Calu3 (cell line): ENCODE measurements at regions not wholly inside any gene's neighbourhood (a gene's known extent, or its start where the extent isn't known, plus 50 kb on each side); places are given as distances from the start of the nearest gene placed in this dataset.

Experiments used
- BruUV-seq: library from RNA; stranded (reverse); fragments of 400-500 nt; replicated peaks from 2 replicates; lab custom pipeline; 2021; lab: Mats Ljungman, UMichigan
- CTCF ChIA-PET: fragments of 300-600 bp; sonication (Branson Sonifier 250); formaldehyde crosslinking; loops from one replicate; lab custom pipeline; 2022; ENCODE audit warnings: antibody characterized with exemption; lab: Charles Lee
- DNase-seq: peaks from one replicate; pipeline ENCODE4 v3.0.0; 2022
- H3K27ac Mint-ChIP-seq: one replicate; pipeline ENCODE4 v1.8.0; 2022; ENCODE audit warnings: mixed read lengths; ENCODE audit not compliant: unreplicated experiment
- H3K27me3 Mint-ChIP-seq: one replicate; pipeline ENCODE4 v1.8.0; 2022; ENCODE audit warnings: mixed read lengths; ENCODE audit not compliant: unreplicated experiment
- H3K36me3 Mint-ChIP-seq: one replicate; pipeline ENCODE4 v1.8.0; 2022; ENCODE audit warnings: mild to moderate bottlenecking, moderate library complexity, mixed read lengths; ENCODE audit not compliant: insufficient read depth, unreplicated experiment
- H3K4me1 Mint-ChIP-seq: one replicate; pipeline ENCODE4 v1.8.0; 2022; ENCODE audit warnings: mild to moderate bottlenecking, low read depth, mixed read lengths; ENCODE audit not compliant: unreplicated experiment
- H3K4me3 Mint-ChIP-seq: one replicate; pipeline ENCODE4 v1.8.0; 2022; ENCODE audit warnings: mild to moderate bottlenecking, low read depth, moderate library complexity, mixed read lengths; ENCODE audit not compliant: unreplicated experiment
- H3K9me3 Mint-ChIP-seq: one replicate; pipeline ENCODE4 v1.8.0; 2022; ENCODE audit warnings: low read depth, mixed read lengths; ENCODE audit not compliant: unreplicated experiment
- CTCF ChIP-seq: fragments of 200-600 bp; IDR thresholded peaks from one replicate; pipeline ENCODE4 v1.8.0; 2022; ENCODE audit warnings: antibody characterized with exemption; ENCODE audit not compliant: unreplicated experiment
- intact Hi-C: fragments of 100-400 bp; cut with micrococcal nuclease; formaldehyde crosslinking; loops from one replicate; pipeline ENCODE4 v1.10.0; 2022; ENCODE audit not compliant: unreplicated experiment

- H3K27me3 Mint-ChIP-seq = peaks cover 69% of the 10 kb centered on the region
- H3K9me3 Mint-ChIP-seq = no peaks in the 10 kb centered on the region
- no TSS peak for BruUV-seq
- intact Hi-C loops = no loop called here
- no peak for DNase-seq
- CTCF ChIA-PET = no interaction called here
- H3K4me1 Mint-ChIP-seq = no peaks in the 10 kb centered on the region
- H3K36me3 Mint-ChIP-seq = no peaks in the 10 kb centered on the region
- TF ChIP-seq CTCF = no peak
- H3K4me3 Mint-ChIP-seq = no peak overlapping the region
- no peak overlapping the region for H3K27ac Mint-ChIP-seq
Observed at GRCh38 chr9:107112707-107113243, 170.3 kb upstream of the RAD23B start.

GRCh38 chr9:107118863-107119624 lies 164.0 kb upstream of the RAD23B start:
- CTCF ChIA-PET = no interaction called here
- no peak overlapping the region for H3K4me3 Mint-ChIP-seq
- no TSS peak for BruUV-seq
- H3K27ac Mint-ChIP-seq = no peak overlapping the region
- TF ChIP-seq CTCF = no peak
- H3K36me3 Mint-ChIP-seq = no peaks in the 10 kb centered on the region
- H3K9me3 Mint-ChIP-seq = no peaks in the 10 kb centered on the region
- peaks cover 17% of the 10 kb centered on the region for H3K27me3 Mint-ChIP-seq
- intact Hi-C loops = no loop called here
- H3K4me1 Mint-ChIP-seq = no peaks in the 10 kb centered on the region
- no peak for DNase-seq

GRCh38 chr9:107119735-107120134 lies 163.3 kb upstream of the RAD23B start:
- Mint-ChIP-seq H3K4me1 (no peaks in the 10 kb centered on the region), H3K36me3 (no peaks in the 10 kb centered on the region), H3K27me3 (peaks cover 10% of the 10 kb centered on the region), H3K4me3 (no peak overlapping the region), H3K9me3 (no peaks in the 10 kb centered on the region), H3K27ac (no peak overlapping the region)
- no TSS peak for BruUV-seq
- intact Hi-C loops = no loop called here
- TF ChIP-seq CTCF = no peak
- peak; percentile 39 for DNase-seq
- CTCF ChIA-PET = no interaction called here

- no TSS peak for BruUV-seq
- no peak for TF ChIP-seq CTCF
- intact Hi-C loops = no loop called here
- Mint-ChIP-seq H3K9me3 (no peaks in the 10 kb centered on the region), H3K27me3 (peaks cover 19% of the 10 kb centered on the region), H3K36me3 (no peaks in the 10 kb centered on the region), H3K27ac (no peak overlapping the region), H3K4me3 (no peak overlapping the region), H3K4me1 (no peaks in the 10 kb centered on the region)
- DNase-seq = no peak
- CTCF ChIA-PET = no interaction called here
Observed at GRCh38 chr9:107123389-107123788, 159.7 kb upstream of the RAD23B start.
